ENCODE measurements at regions not wholly inside any gene's neighbourhood (a gene's known extent, or its start where the extent isn't known, plus 50 kb on each side); places are given as distances from the start of the nearest gene placed in this dataset.

GRCh38 chr14:53538316-53538881 lies 385.3 kb upstream of the DDHD1 start:
- no peak overlapping the region for H3K4ac ChIP-seq (replicated peaks; ENCODE audit: insufficient read length, low read depth, low read length)
- POLR2A ChIA-PET (ENCODE audit: partially characterized antibody): interaction anchor here (1.3 kb wide), 1 partner anchor 418 kb away, joined by 3 read pairs; the partner anchor contains the start of gene BMP4
- TF ChIP-seq SIX5 (IDR thresholded peaks at IDR 0.05; ENCODE audit: low read depth, low read length): no peak

More at GRCh38 chr14:53538316-53538881, 385.3 kb upstream of the DDHD1 start:
- Histone ChIP-seq H2AFZ (ENCODE audit: low read length) (no peak overlapping the region), H3K23me2 (ENCODE audit: low read depth, low read length) (no peaks in the 10 kb centered on the region), H2BK120ac (replicated peaks; ENCODE audit: low read depth, low read length) (no peak overlapping the region), H4K91ac (replicated peaks; ENCODE audit: insufficient read length, low read length) (no peak overlapping the region), H3K79me2 (ENCODE audit: control insufficient read depth in 1 of 2, insufficient read depth in 2 of 2, low read length in 2 of 2) (no peaks in the 10 kb centered on the region), H3K9ac (replicated peaks in 1 of 4; ENCODE audit: extremely low read depth in 1 of 4, low read depth in 3 of 4, low read length in 3 of 4) (no peak overlapping the region), H4K5ac (ENCODE audit: insufficient read length, low read depth, low read length) (no peak overlapping the region), H3K27ac (ENCODE audit: low read depth, low read length) (no peak overlapping the region), H3K14ac (ENCODE audit: insufficient read length) (no peak overlapping the region), H3K4me2 (ENCODE audit: insufficient read depth in 1 of 2, low read depth in 2 of 2, low read length in 2 of 2) (no peak overlapping the region), H3K9me3 (ENCODE audit: insufficient read depth in 2 of 2, low read depth in 1 of 2, low read length in 1 of 2) (no peaks in the 10 kb centered on the region), H3K56ac (replicated peaks; ENCODE audit: insufficient read length, low read depth, low read length) (no peak overlapping the region), H3K23ac (ENCODE audit: insufficient read length) (no peak overlapping the region), H2BK12ac (ENCODE audit: low read depth, low read length) (no peak overlapping the region), H3K18ac (ENCODE audit: extremely low read depth, low read length) (no peak overlapping the region), H3K36me3 (ENCODE audit: control insufficient read depth in 2 of 4, insufficient read depth in 4 of 4, low read length in 3 of 4) (no peaks in the 10 kb centered on the region), H3K27me3 (replicated peaks in 1 of 4; ENCODE audit: control insufficient read depth in 3 of 4, extremely low read depth in 1 of 4, insufficient read depth in 3 of 4, low read length in 3 of 4) (no peaks in the 10 kb centered on the region), H4K8ac (ENCODE audit: extremely low read depth, insufficient read depth, low read length) (no peak overlapping the region), H2BK15ac (ENCODE audit: low read length) (no peak overlapping the region), H4K20me1 (replicated peaks in 1 of 2; ENCODE audit: control insufficient read depth in 1 of 2, insufficient read depth in 2 of 2, low read length in 2 of 2) (no peaks in the 10 kb centered on the region), H2AK5ac (ENCODE audit: low read depth, low read length) (no peak overlapping the region), H2BK20ac (ENCODE audit: low read length) (no peak overlapping the region), H2BK5ac (ENCODE audit: low read depth, low read length) (no peak overlapping the region), H3K4me1 (replicated peaks in 1 of 4; ENCODE audit: control insufficient read depth in 3 of 4, insufficient read depth in 4 of 4, low read length in 3 of 4) (no peaks in the 10 kb centered on the region), H3K4me3 (ENCODE audit: extremely low read depth in 1 of 4, insufficient read depth in 2 of 4, low read depth in 3 of 4, low read length in 4 of 4) (no peak overlapping the region), H3K79me1 (ENCODE audit: low read depth, low read length) (no peaks in the 10 kb centered on the region)
- DNase-seq (ENCODE audit: low read depth in 1 of 2, low spot score in 2 of 2) (no peak), FAIRE-seq (no peak)
- 96% methylated on average over 2 of the region's 2 CpGs; no CpG with 5 or more reads in 1 of the 2 experiments for WGBS, 2 experiments (ENCODE audit: extremely low coverage in 1 of 2, insufficient coverage in 1 of 2, insufficient read length in 1 of 2, insufficient replicate concordance in 2 of 2, low coverage in 1 of 2, low lambda C conversion rate in 2 of 2, missing lambda C conversion rate in 1 of 2)
- CTCF ChIA-PET (ENCODE audit: partially characterized antibody): interaction anchor here (0.8 to 3.8 kb wide), 29 partner anchors 8 to 810 kb away, joined by 3 to 21 read pairs (median 4); partner anchors contain the start of gene BMP4

All from H1 (cell line).